Loucy (cell line): ENCODE measurements at regions not wholly inside any gene's neighbourhood (a gene's known extent, or its start where the extent isn't known, plus 50 kb on each side); places are given as distances from the start of the nearest gene placed in this dataset.

Experiments used
- CTCF ChIP-seq: fragments of 200-600 bp; sonication (generic); conservative IDR thresholded peaks from 2 replicates; pipeline ENCODE4 v1.5.1; 2014; ENCODE audit warnings: mild to moderate bottlenecking, antibody characterized with exemption, low read length
- EZH2phosphoT487 ChIP-seq: fragments of 200-600 bp; IDR thresholded peaks from 2 replicates; pipeline ENCODE4 v1.6.1; 2018; ENCODE audit warnings: antibody characterized with exemption, mild to moderate bottlenecking, moderate library complexity, borderline replicate concordance

- TF ChIP-seq CTCF (no peak), EZH2phosphoT487 (no peak)
These were observed 295.6 kb upstream of the RASGRP1 start for GRCh38 chr15:38860253-38860652.
